ENCODE measurements at regions not wholly inside any gene's neighbourhood (a gene's known extent, or its start where the extent isn't known, plus 50 kb on each side); places are given as distances from the start of the nearest gene placed in this dataset.

DNA sequence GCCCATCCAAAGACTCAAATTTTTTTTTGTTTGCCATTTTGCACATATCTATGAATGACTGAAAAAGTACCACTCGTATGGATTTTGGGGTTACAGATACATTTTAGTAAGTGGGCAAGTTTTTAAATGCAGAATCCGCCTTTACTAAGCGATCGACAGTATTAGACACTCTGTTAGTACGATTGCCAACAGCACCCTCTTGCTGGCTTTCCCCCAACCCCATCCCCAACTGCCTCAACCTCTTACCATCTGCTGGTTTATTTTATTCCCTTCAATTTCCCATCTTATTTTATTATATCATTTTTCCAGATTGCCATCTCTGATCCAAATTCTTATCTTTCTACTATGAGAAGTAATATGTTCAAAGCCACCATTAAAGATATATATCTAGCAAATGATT lies 244.8 kb downstream of the LRRIQ3 start:
- TF ChIP-seq, protein P1, sequence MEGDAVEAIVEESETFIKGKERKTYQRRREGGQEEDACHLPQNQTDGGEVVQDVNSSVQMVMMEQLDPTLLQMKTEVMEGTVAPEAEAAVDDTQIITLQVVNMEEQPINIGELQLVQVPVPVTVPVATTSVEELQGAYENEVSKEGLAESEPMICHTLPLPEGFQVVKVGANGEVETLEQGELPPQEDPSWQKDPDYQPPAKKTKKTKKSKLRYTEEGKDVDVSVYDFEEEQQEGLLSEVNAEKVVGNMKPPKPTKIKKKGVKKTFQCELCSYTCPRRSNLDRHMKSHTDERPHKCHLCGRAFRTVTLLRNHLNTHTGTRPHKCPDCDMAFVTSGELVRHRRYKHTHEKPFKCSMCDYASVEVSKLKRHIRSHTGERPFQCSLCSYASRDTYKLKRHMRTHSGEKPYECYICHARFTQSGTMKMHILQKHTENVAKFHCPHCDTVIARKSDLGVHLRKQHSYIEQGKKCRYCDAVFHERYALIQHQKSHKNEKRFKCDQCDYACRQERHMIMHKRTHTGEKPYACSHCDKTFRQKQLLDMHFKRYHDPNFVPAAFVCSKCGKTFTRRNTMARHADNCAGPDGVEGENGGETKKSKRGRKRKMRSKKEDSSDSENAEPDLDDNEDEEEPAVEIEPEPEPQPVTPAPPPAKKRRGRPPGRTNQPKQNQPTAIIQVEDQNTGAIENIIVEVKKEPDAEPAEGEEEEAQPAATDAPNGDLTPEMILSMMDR (IDR thresholded peaks at IDR 0.05): no peak
- no peak for TF ChIP-seq ZFX (IDR thresholded peaks at IDR 0.05; ENCODE audit: borderline replicate concordance)

Measured in 22Rv1 (cell line).